GM18951 (cell line): ENCODE measurements at regions not wholly inside any gene's neighbourhood (a gene's known extent, or its start where the extent isn't known, plus 50 kb on each side); places are given as distances from the start of the nearest gene placed in this dataset.

ENCODE experiments used
- POLR2A ChIP-seq: IDR thresholded peaks from 4 replicates; pipeline ENCODE4 v1.6.1; 2011; ENCODE audit warnings: mild to moderate bottlenecking; ENCODE audit not compliant: insufficient read length, insufficient read depth; ENCODE audit errors: extremely low read depth
- in situ Hi-C: fragments of 300-500 bp; cut with MboI; formaldehyde crosslinking; loops from one replicate; pipeline ENCODE4 v1.12.0; 2022; ENCODE audit warnings: low sequenced_read_pairs, mixed read lengths, inconsistent platforms; ENCODE audit not compliant: unreplicated experiment

DNA sequence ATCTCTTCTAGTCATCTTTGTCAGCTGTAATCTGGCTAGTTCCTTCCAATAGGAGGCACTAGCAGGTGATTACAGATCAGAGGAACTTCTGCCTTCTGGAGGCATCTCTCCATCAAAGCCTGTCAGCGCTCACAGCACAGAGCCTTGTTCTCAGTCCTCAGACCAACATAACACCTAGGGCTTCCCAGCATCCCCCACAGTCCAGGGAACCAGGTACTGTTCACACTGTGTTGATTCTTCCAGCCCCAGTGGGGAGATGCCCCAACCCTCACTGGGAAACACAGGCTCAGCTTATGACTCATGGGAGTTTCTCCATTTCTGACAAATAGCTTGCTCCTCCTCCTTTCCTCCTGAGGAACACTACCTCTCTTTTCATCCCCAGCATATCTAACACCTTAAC lies 601.7 kb downstream of the CBLN2 start:
- no peak for TF ChIP-seq POLR2A
- in situ Hi-C loops = no loop called here

DNA sequence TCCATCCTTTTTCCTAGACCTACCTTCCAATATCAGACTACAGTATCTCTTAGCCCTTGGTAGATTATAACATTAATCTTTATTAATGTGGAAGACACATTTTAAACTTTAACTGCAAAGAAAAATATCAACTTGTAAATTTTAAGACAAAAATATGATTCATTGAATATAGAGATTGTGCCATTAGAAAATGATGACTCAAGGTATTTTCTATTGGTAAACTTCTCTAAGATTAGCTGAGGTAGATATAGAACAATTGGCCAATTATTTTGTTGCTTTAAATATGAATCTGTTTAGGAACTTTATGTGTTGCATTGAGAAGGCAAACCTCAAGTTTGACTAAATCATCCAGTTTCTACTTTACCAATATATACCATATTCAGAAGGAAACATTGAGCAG lies 604.7 kb downstream of the CBLN2 start:
- in situ Hi-C loops = no loop called here
- TF ChIP-seq POLR2A = no peak

DNA sequence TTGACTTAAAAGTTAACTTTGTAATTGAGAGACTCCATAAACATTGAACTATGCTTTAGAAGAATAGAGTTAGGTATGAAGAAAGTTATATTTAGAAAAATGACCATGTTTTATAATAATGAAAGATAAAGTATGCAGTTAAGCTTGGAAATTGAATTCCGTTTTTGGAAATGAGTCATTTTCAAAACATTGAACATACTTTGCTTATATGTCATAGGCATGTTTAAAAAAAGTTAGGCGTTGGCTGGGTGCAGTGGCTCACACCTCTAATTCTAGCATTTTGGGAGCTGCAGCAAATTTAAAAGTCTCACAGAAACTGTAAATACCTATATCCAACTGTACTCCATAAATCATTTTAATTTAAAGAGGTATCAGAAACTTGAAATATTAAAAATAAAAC lies 607.4 kb downstream of the CBLN2 start:
- in situ Hi-C loops = no loop called here
- TF ChIP-seq POLR2A = no peak

DNA sequence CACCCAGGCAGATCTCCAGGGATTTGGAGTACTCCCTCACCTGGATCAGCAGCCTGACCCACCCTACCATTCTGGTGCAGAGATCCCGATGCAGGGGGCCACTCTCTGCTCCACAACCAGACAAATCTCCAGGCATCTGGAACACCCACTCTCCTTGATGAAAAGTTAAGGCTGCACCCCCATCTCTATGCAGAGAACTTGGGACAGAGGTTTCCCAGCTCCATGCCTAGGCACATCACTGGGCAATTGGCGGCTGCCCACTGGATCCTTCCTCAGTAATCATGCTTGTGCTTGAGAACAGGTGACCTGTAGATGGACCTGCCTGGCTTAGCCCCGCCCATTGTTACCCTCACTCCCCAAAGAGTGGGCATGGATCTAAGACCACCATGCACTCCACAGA lies 624.9 kb downstream of the CBLN2 start:
- in situ Hi-C loops = no loop called here
- no peak for TF ChIP-seq POLR2A

- TF ChIP-seq POLR2A = no peak
- in situ Hi-C loops = no loop called here
Measured at GRCh38 chr18:71913641-71914040, 630.5 kb downstream of the CBLN2 start.

- no peak for TF ChIP-seq POLR2A
- in situ Hi-C loops = no loop called here
Measured at GRCh38 chr18:71902482-71902881, 641.7 kb downstream of the CBLN2 start.

- in situ Hi-C loops = no loop called here
- TF ChIP-seq POLR2A = no peak
Measured at GRCh38 chr18:71899707-71900472, 644.3 kb downstream of the CBLN2 start.

GRCh38 chr18:71899183-71899582 lies 645.0 kb downstream of the CBLN2 start:
- TF ChIP-seq POLR2A = no peak
- in situ Hi-C loops = no loop called here

DNA sequence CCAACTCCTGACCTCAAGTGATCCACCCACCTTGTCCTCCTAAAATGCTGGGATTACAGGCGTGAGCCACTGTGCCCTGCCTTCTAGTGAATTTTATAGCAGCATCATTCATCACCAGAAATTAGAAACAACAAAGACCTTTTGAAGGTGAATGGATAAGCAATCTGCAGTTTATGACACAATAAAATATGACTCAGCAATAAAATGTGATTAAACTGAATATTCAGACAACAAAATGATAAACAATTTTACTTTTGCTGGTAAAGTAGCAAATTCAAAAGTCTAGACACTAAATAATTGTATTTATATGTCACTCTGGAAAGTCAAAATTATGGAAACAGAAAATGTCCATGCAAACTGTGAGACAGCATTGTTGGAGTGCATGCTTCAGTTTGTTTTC lies 656.6 kb downstream of the CBLN2 start:
- no peak for TF ChIP-seq POLR2A
- in situ Hi-C loops = no loop called here

DNA sequence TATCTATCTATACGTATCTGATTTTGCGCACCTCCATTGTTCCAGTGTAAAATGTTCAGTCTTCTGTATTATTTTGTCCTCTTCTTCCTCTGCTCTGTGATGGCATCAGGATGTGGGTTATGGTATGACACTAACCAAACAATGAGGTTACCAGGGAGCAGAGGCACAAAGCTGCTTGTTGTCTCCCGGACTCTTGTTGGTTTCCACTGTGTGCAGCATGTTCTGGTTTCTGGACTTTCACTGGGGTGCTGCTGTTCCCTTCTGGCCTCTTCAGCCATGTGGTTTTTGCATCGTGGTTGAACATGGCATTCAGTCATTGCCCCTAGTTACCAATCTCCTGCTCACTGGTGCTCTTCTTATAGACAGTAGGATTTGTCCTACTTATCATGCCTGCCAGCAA lies 665.9 kb downstream of the CBLN2 start:
- in situ Hi-C loops = no loop called here
- TF ChIP-seq POLR2A = no peak

DNA sequence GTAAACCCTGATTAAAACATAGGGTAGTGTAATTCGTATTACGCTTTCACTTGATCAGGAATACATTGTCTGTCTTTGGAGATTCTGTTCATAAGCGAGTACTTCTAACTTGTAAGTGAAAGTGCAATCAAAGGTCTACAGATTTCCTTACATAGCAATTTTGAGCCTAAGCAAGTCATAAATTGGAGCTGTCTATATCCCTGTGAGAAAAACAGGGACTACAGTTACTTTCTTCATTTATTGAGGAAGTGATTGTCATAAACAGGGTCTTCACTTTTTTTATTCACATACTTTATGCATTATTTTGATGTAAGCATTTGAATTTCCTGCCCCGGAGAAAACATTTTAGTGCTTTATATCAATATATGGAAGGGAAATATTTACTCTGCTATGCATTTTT lies 670.4 kb downstream of the CBLN2 start:
- no peak for TF ChIP-seq POLR2A

DNA sequence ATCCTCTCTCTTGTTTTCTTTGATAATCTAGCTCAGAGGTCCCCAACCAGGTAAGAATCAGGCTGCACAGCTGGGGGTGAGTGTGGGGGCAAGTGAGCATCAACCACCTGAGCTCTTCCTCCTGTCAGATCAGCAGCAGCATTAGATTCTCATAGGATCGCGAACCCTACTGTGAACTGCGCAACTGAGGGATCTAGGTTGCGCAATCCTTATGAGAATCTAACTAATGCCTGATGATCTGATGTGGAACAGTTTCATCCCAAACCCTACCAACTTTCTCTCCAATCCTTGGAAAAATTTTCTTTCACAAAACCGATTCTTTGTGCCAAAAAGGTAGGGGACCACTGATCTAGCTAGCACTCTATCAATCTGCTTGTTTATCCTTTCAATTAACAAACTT lies 678.3 kb downstream of the CBLN2 start:
- in situ Hi-C loops = no loop called here
- no peak for TF ChIP-seq POLR2A

More for the DNA sequence above, 670.4 kb downstream of the CBLN2 start:
- in situ Hi-C loops = no loop called here

DNA sequence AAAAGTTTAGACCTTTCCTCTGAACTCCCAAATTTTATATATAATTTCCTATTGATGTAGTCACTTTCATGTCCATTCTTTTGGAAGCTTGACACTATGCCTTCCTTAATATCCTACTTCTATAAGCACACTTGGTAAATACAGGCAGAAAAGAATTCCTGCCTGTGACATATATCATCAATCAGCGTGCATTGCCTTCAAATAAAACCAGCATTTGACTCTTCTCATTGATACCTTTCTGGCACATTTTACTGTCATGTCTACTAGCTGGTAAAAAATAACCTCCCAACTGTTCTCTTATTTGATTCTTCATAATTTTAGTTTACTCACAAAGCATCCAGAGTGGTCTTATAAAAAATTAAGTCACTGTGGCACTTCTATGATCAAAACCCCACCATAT lies 693.5 kb downstream of the CBLN2 start:
- in situ Hi-C loops = no loop called here
- no peak for TF ChIP-seq POLR2A

GRCh38 chr18:71849407-71849806 lies 694.7 kb downstream of the CBLN2 start:
- in situ Hi-C loops = no loop called here
- no peak for TF ChIP-seq POLR2A

GRCh38 chr18:71846716-71847115 lies 697.4 kb downstream of the CBLN2 start:
- in situ Hi-C loops = no loop called here
- no peak for TF ChIP-seq POLR2A
